HG02610 (cell line): ENCODE measurements at regions not wholly inside any gene's neighbourhood (a gene's known extent, or its start where the extent isn't known, plus 50 kb on each side); places are given as distances from the start of the nearest gene placed in this dataset.
A peak's percentile ranks its signal among the peaks of the same experiment; 100 is the strongest.
"Not testable (repeated sequence)": the region's sequence is repeated elsewhere in the genome, so short reads cannot be mapped to it uniquely, and the experiment has no call there.

Experiments
- ATAC-seq: cut with Tn5 transposase; IDR thresholded peaks from one replicate; pipeline ENCODE4 v1.9.1; 2021; ENCODE audit warnings: mild to moderate bottlenecking, moderate library complexity; ENCODE audit not compliant: unreplicated experiment

DNA sequence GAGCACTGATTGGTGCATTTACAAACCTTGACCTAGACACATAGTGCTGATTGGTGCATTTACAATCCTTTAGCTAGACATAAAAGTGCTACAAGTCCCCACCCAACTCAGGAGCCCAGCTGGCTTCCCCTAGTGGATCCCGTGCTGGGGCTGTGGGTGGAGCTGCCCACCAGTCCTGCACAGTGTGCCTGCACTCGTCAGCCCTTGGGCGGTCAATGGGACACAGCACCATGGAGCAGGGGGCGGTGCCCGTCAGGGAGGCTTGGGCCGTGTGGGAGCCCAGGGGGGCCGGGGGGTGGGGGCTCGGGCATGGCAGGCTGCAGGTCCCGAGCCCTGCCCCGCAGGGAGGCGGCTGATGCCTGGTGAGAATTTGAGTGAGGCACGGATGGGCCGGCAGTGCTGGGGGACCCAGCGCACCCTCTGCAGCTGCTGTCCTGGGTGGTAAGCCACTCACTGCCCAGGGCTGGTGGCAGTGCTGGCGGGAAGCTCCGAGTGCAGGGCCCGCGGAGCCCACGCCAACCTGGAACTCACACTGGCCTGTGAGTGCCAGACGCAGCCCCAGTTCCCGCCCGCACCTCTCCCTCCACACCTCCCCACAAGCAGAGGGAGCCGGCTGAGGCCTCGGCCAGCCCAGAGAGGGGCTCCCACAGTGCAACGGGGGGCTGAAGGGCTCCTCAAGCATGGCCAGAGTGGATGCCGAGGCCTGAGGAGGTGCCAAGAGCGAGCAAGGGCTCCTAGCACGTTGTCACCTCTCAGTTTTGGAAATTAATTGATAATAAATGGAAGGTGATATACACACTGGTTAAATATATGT is 207.7 kb downstream of the RAP2B start:
- ATAC-seq = no peak

DNA sequence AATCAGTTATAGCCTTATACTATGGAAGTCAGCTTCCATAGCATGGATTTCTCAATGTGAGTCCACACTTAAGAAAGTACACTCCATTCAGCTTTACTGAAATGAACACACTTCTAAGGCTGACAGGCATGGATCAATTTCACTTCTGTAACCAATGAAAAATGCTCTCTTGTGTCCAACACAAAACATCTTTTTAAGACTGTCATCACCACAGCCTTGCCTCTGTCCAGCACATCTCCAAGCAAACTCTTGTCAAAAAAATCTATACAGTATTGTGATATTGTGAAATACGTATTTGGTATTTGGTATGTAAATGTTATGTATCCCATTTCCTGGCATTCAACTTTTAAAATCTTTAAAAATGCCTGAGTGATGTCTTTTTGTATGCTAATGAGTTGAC is 208.7 kb downstream of the RAP2B start:
- ATAC-seq = no peak

DNA sequence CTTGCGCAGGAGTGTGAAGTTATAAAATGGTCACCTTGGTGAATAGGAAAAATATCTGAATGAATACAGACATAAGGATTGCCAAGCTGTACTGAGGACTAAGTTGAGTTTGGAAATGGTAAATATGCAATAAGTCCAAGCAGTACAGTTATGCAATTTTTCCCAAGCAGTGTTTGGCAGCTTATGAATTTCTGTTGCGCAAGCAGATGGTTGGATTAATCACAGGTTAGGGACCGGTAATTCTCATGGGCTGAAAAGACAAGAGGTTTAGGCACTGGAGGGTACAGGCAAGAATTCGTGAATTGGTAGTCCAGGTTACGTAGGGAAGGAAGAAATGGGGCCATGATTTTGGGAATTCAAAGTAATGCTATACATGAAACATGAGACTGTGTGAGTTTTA is 210.3 kb downstream of the RAP2B start:
- ATAC-seq = no peak

DNA sequence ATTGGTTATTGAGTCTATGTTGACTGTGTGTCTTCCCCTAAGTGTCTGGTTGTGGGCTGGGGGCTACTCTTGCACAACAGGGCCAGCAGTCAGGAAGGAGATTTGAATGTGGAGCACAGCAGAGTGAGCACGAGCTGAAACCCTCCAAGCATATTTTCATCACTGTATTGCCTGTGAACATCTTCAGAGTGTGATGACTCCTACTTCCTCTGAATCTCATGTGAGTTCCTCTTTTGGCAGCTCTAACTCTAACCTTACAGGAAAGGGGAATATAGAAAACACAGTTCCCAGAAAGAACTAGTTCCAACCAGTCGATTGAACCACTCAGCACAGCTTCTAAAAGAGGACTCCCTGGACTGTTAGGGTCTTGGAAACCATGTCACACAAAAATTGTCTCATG is 211.6 kb downstream of the RAP2B start:
- ATAC-seq = peak; percentile 85

- not testable (repeated sequence) for ATAC-seq
Measured at GRCh38 chr3:153378366-153378765, 216.3 kb downstream of the RAP2B start.

GRCh38 chr3:153379516-153379915 is 217.5 kb downstream of the RAP2B start:
- ATAC-seq = no peak

- ATAC-seq = no peak
Measured at GRCh38 chr3:153385343-153385742, 223.3 kb downstream of the RAP2B start.

GRCh38 chr3:153392363-153392762 is 230.3 kb downstream of the RAP2B start:
- ATAC-seq = no peak

GRCh38 chr3:153394017-153394416 is 232.0 kb downstream of the RAP2B start:
- ATAC-seq = no peak

- ATAC-seq = no peak
Measured at GRCh38 chr3:153396581-153396980, 234.6 kb downstream of the RAP2B start.

GRCh38 chr3:153397794-153398193 is 235.8 kb downstream of the RAP2B start:
- no peak for ATAC-seq

- ATAC-seq = peak; percentile 84
Measured at GRCh38 chr3:153399636-153400035, 237.6 kb downstream of the RAP2B start.

GRCh38 chr3:153400641-153401040 is 238.6 kb downstream of the RAP2B start:
- ATAC-seq = no peak

DNA sequence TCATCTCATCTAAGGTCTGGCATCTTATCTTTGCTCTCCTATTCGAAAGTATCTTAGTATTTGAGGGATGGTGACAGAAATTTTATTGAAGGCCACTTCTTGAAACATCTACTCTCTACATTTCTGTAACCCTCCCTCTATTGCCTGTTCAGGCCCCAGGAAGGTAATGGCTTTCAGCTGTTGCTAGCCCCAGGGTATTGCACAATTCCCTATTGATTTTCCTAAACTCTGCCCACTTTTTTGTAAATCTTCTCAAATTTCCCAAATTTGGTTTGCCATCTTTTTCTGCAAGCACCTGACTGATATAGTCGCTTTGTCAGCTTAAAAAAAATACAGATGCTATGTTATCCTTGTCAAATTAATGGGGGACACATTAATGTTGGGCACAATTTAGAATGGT is 242.1 kb downstream of the RAP2B start:
- ATAC-seq = no peak

DNA sequence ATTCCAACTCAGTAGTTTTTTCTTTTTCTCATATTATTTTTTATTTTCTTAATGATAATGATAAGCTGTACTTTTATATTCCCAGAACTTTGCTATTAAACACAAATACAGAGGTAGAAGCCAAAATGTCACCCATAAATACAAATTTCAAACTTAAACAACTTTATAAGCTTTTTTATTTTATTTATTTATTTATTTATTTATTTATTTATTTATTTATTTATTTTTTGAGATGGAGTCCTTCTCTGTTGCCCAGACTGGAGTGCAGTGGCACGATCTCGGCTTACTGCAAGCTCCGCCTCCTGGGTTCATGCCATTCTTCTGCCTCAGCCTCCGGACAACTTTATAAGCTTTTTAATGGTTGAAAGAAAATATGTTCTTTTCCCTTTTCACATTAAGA is 243.3 kb downstream of the RAP2B start:
- not testable (repeated sequence) for ATAC-seq

DNA sequence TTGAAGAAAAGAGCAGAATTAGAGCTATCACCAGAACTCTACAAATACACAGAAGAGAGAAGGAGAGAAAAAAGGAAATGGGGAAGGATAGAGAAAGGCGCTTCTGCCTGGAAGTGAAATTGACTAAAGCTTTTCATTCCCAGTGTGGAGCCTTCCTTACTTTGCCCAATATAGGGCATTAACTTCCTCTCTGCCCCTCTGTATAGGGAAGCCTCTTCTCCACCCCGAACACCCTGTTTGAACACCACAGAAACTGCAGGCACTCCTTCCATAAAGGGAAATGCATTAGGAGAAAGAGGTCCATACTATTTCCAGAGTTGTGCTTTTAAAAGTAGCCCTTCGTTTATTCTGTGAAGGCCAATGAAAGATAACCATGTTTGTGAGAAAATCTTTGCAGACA is 248.5 kb downstream of the RAP2B start:
- no peak for ATAC-seq

DNA sequence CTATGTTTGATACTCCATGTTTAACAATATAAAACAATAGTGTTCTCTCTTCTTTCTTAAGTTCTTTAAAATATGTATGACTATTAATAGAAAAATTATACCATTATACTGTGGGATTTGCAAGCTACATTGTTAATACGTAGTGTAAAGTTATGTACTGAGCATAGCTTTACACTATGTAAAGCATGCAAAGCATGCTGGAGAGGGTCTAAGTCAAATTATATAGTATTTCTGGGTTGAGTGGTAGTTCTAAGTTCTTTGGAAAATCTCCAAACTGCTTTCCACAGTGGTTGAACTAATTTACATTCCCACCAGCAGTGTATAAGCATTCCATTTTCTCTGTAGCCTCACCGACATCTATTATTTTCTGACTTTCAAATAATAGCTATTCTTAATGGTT is 253.0 kb downstream of the RAP2B start:
- no peak for ATAC-seq

- no peak for ATAC-seq
Measured at GRCh38 chr3:153422314-153422713, 260.3 kb downstream of the RAP2B start.

- ATAC-seq = not testable (repeated sequence)
Measured at GRCh38 chr3:153423820-153424219, 261.8 kb downstream of the RAP2B start.

DNA sequence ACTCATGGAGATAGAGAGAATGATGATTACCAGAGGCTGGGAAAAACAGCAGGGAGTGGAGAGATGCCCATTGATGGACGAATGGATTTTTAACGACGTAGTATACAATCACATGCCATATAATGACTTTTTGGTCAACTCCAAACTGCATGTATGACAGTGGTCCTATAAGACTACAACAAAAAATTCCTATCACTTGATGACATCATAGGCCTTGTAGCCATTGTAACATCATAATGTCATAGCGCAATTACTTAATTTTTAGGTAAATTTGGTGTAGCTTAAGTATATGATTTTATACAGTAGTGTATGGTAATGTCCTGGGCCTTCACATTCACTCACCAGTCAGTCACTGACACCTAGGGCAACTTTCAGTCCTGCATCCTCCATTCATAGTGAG is 264.3 kb downstream of the RAP2B start:
- ATAC-seq = no peak

DNA sequence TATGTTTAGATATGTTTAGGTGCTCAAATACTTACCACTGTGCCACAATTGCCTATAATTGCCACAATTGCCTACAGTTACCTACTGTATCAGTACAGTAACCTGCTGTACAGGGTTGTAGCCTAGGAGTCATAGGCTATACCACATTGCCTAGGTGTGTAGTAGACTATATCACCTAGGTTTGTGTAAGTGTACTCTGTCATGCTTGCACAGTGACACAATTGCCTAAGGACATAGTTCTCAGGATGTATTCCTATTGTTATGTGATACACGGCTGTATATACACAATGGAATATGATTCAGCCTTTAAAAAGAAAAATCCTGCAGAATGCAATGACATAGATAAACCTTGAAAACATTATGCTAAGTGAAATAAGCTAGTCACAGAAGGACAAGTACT is 264.8 kb downstream of the RAP2B start:
- ATAC-seq = no peak

DNA sequence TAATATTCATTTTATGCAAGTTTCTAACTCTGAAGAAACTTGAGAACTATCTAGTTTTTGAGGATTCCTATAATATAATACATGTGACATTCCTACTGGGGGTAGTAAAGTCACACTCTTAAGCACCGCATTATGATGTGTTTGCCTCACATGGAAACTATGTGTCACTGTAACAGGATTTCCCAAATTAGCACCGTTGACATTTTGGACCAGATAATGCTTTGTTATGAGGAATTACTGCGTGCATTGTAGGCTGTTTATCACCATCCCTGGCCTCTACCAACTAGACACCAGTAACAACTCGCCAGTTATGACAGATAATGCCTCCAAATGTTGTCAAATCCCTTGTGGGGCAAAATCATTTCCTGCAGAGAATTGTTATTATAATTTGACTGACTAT is 267.8 kb downstream of the RAP2B start:
- no peak for ATAC-seq

- ATAC-seq = no peak
Measured at GRCh38 chr3:153431076-153431475, 269.1 kb downstream of the RAP2B start.
